GM12872 (cell line): ENCODE measurements at regions not wholly inside any gene's neighbourhood (a gene's known extent, or its start where the extent isn't known, plus 50 kb on each side); places are given as distances from the start of the nearest gene placed in this dataset.

Experiments used
- TF ChIP-seq, protein P1 (sequence below): IDR thresholded peaks from 3 replicates; pipeline ENCODE4 v1.5.1; 2011; ENCODE audit warnings: low read depth, mild to moderate bottlenecking, low read length, moderate library complexity; ENCODE audit not compliant: insufficient read depth

DNA sequence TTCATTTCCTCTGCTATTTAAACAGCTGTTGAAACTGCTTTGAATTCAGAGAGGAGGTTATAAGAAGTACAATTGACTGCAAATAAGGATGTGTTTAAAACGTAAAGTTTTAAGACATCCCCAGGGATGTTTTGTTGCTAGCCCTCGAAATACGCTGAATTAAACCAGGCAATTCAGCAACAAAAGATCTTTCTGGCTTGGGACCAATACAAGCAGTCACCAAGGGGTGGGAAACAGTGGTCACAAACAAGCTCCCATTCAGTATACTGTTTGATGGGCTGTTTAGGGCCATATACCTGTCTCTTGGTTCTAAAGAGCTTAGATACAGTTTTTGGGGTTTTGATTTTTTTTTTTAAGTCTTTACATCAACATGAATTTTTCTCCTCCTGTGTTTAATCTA is 446.3 kb upstream of the POT1 start:
- TF ChIP-seq, protein P1, sequence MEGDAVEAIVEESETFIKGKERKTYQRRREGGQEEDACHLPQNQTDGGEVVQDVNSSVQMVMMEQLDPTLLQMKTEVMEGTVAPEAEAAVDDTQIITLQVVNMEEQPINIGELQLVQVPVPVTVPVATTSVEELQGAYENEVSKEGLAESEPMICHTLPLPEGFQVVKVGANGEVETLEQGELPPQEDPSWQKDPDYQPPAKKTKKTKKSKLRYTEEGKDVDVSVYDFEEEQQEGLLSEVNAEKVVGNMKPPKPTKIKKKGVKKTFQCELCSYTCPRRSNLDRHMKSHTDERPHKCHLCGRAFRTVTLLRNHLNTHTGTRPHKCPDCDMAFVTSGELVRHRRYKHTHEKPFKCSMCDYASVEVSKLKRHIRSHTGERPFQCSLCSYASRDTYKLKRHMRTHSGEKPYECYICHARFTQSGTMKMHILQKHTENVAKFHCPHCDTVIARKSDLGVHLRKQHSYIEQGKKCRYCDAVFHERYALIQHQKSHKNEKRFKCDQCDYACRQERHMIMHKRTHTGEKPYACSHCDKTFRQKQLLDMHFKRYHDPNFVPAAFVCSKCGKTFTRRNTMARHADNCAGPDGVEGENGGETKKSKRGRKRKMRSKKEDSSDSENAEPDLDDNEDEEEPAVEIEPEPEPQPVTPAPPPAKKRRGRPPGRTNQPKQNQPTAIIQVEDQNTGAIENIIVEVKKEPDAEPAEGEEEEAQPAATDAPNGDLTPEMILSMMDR, result no peak

DNA sequence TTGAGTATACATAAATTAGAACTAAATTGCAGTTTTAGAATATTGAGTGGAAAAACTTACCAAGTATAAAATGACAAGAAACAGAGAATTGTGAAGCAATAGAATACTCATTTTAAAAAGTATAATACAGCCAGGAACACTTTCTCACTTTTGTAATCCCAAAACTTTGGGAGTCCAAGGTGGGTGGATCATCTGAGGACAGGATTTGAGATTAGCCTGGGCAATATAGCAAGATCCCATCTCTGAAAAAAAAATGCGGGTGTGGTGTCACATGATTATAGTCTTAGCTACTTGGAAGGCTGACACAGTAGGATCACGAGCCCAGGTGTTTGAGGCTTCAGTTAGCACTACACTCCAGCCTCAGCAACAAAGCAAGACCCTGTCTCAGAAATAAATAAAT is 440.9 kb upstream of the POT1 start:
- TF ChIP-seq, protein P1, result no peak

DNA sequence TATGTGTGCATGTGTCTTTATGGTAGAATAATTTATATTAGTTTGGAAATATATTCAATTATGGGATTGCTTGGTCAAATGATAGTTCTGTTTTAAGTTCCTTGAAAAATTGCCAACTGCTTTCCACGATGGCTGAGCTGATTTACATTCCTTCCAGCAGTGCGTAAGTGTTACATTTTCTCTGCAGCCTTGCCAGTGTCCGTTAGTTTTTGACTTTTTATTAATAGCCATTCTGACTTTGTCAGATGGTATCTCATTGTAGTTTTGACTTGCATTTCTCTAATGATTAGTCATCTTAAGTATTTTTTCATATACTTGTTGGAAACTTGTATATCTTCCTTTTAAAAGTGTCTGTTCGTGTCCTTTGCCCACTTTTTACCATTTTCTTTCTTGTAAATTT is 434.2 kb upstream of the POT1 start:
- TF ChIP-seq, protein P1, result no peak

- TF ChIP-seq, protein P1, result no peak
These were observed 429.0 kb upstream of the POT1 start for GRCh38 chr7:125358551-125359167.

GRCh38 chr7:125357676-125358455 is 428.2 kb upstream of the POT1 start:
- TF ChIP-seq, protein P1, result no peak

DNA sequence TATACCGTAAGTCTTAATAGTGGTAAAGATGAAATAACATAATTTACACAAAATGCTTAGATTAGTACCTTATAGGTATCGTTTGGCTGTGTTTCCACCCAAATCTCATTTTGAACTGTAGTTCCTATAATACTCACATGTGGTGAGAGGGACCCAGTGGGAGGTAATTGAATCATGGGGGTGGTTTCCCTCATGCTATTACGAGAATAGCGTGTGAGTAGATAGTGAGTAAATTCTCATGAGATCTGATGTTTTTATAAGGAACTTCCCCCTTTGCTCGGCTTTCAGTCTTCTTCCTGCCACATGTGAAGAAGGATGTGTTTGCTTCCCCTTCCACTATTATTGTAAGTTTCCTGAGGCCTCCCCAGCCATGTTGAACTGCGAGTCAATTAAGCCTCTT is 426.3 kb upstream of the POT1 start:
- TF ChIP-seq, protein P1, result no peak

- TF ChIP-seq, protein P1, result no peak
These were observed 417.6 kb upstream of the POT1 start for GRCh38 chr7:125347269-125347668.
